Epithelial cell of esophagus (primary cell): ENCODE measurements at regions not wholly inside any gene's neighbourhood (a gene's known extent, or its start where the extent isn't known, plus 50 kb on each side); places are given as distances from the start of the nearest gene placed in this dataset.
A peak's percentile ranks its signal among the peaks of the same experiment; 100 is the strongest.

ENCODE experiments used
- DNase-seq: peaks from one replicate; pipeline ENCODE4 v3.0.0; 2010; ENCODE audit warnings: low read depth
- H3K4me3 ChIP-seq: 2 replicates; pipeline ENCODE4 v1.5.1; 2011; ENCODE audit warnings: mild to moderate bottlenecking, low read length, control low read depth
- TF ChIP-seq, protein P1 (sequence below): IDR thresholded peaks from 2 replicates; pipeline ENCODE4 v1.5.1; 2011; ENCODE audit warnings: low read depth, mild to moderate bottlenecking, low read length, control low read depth, inconsistent platforms; ENCODE audit not compliant: insufficient read depth; ENCODE audit errors: missing control alignments

DNA sequence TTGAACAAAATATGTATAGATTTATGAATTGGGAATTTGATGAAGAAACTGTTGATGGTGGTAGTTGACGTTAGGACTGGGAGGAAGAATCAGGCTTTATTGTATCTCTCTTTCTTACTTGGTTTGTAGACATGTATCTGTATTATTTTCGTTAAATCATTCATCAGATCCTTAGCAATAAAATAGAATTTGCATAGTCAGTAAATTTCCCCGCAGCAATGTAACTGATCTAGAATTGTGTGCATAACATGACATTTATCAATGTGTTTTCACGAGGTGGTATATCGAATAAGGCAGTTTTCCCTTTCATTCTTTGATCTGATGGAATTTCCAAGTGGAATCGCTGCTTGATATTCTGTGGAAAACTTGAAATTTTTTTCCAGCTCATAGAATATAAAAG, 308.8 kb downstream of the SPRY1 start:
- TF ChIP-seq, protein P1, sequence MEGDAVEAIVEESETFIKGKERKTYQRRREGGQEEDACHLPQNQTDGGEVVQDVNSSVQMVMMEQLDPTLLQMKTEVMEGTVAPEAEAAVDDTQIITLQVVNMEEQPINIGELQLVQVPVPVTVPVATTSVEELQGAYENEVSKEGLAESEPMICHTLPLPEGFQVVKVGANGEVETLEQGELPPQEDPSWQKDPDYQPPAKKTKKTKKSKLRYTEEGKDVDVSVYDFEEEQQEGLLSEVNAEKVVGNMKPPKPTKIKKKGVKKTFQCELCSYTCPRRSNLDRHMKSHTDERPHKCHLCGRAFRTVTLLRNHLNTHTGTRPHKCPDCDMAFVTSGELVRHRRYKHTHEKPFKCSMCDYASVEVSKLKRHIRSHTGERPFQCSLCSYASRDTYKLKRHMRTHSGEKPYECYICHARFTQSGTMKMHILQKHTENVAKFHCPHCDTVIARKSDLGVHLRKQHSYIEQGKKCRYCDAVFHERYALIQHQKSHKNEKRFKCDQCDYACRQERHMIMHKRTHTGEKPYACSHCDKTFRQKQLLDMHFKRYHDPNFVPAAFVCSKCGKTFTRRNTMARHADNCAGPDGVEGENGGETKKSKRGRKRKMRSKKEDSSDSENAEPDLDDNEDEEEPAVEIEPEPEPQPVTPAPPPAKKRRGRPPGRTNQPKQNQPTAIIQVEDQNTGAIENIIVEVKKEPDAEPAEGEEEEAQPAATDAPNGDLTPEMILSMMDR: no peak
- H3K4me3 ChIP-seq: no peak overlapping the region
- no peak for DNase-seq

DNA sequence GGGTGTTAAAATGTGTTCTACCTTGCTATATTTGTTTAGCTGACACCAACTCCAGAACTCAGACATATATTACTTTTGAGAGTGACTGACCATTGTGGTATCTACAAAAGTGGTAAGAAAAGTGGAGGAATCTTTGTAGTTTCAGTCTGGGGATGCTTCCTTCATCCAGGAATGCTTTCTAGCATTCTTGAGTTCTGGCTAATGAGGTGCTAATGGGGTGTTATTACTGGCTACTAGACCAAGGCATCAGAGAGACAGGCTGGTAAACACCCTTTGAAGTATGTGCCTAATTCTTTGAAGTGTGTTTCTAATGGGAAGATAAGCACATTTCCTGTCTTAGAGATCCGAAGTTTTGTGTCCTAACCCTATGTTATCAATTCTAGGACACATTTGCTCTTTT, 310.4 kb downstream of the SPRY1 start:
- H3K4me3 ChIP-seq: no peak overlapping the region
- TF ChIP-seq, protein P1: no peak
- no peak for DNase-seq

DNA sequence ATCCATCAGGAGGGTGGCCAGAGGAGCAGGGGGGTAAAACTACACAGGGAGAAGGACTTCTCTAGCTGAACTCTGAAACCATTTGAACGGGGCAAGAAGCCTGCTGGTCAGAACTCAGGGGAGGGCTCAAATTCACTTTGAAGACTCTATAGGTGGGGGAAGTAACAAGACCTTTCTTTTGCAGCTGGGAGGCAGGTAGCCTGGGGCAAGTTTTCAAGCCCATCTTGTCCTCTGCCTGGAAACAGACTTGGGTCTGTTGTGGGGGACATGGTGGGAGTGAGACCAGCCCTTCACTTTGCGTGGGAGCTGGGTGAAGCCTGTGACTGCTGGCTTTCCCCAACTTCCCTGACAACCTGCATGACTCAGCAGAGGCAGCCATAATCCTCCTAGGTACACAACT, 312.3 kb downstream of the SPRY1 start:
- DNase-seq: no peak
- H3K4me3 ChIP-seq: no peak overlapping the region
- TF ChIP-seq, protein P1: no peak

DNA sequence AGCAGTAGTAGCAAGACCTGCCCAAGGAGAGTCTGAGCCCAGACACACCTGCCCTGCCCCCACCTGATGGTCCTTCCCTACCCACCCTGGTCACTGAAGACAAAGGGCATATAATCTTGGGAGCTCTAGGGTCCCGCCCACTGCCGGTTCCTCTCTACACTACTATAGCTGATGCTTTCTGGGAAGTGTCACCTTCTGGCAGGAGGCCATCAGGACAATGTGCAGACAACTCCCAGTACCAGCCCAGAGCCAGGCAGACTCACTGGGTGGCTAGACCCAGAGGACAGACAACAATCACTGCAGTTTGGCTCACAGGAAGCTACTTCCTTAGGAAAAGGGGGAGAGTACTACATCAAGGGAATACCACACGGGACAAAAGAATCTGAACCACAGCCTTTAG, 312.7 kb downstream of the SPRY1 start:
- peak; percentile 13 for DNase-seq
- TF ChIP-seq, protein P1: no peak
- no peak overlapping the region for H3K4me3 ChIP-seq

DNA sequence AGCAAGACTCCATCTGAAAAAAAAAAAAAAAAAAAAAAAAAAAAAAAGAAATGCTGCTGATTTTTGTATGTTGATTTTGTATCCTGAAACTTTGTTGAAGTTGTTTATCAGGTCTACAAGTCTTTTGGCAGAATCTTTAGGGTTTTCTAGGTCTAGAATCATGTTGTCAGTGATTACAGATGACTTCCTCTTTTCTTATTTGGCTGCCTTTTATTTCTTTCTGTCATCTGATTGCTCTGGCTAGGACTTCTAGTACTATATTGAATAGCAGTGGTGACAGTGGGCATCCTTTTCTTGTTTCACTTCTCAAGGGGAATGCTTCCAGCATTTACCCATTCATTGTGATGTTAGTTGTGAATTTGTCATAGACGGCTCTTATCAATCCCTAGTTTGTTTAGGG, 334.4 kb downstream of the SPRY1 start:
- no peak for DNase-seq
- TF ChIP-seq, protein P1: no peak
- no peak overlapping the region for H3K4me3 ChIP-seq

DNA sequence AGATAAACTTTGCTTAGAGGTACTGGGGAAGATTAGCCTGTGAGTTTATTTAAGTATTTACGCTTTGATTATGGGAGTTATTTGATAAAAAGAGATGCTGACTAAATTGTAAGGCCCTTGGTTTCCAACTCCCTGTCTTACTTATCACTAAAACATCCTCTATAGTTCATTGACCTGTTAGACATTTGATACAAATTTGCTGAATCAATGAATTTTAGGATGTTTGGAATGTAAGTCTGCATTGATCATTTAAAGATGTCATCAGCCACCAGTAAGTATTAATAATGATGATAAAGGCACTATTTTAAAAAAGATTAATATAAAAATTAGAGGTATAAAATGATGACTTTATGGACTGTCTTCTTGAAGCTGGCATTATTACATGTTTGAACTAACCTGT, 340.6 kb downstream of the SPRY1 start:
- no peak overlapping the region for H3K4me3 ChIP-seq
- DNase-seq: no peak
- TF ChIP-seq, protein P1: no peak

DNA sequence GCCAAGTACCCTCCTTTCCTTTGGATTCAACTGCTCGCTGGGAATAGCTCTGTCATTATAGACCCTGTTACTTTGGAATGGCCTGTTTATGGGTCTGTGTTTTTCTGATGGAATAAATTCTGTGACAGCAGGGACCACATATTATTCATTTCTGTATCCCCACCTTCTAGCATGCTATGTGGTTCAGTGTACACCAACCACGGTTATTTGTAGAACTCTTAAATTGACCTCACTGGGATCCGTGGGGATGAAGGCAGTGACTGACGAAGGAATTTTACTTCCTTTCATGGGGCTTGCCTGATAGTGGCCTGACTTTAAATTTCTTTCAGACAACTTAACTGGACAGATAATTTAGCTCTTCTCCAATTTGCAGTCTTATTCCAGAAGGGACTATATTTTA, 343.2 kb downstream of the SPRY1 start:
- no peak overlapping the region for H3K4me3 ChIP-seq
- TF ChIP-seq, protein P1: no peak
- DNase-seq: no peak
